Endothelial cell (in vitro differentiated cells): ENCODE measurements at regions not wholly inside any gene's neighbourhood (a gene's known extent, or its start where the extent isn't known, plus 50 kb on each side); places are given as distances from the start of the nearest gene placed in this dataset.

Experiments
- DNase-seq: peaks from one replicate; pipeline ENCODE4 v3.0.0; 2021; ENCODE audit warnings: low spot score
- H3K27ac Mint-ChIP-seq: one replicate; pipeline ENCODE4 v1.8.0; 2021; ENCODE audit warnings: mixed read lengths, inconsistent platforms; ENCODE audit not compliant: unreplicated experiment
- H3K27me3 Mint-ChIP-seq: one replicate; pipeline ENCODE4 v1.8.0; 2021; ENCODE audit warnings: mild to moderate bottlenecking, moderate library complexity, mixed read lengths, inconsistent platforms; ENCODE audit not compliant: unreplicated experiment
- H3K36me3 Mint-ChIP-seq: one replicate; pipeline ENCODE4 v1.8.0; 2021; ENCODE audit warnings: mild to moderate bottlenecking, low read depth, mixed read lengths, inconsistent platforms; ENCODE audit not compliant: unreplicated experiment
- H3K4me1 Mint-ChIP-seq: one replicate; pipeline ENCODE4 v1.8.0; 2021; ENCODE audit warnings: mild to moderate bottlenecking, mixed read lengths, inconsistent platforms; ENCODE audit not compliant: unreplicated experiment
- H3K4me3 Mint-ChIP-seq: one replicate; pipeline ENCODE4 v1.8.0; 2021; ENCODE audit warnings: mild to moderate bottlenecking, mixed read lengths, inconsistent platforms; ENCODE audit not compliant: unreplicated experiment
- H3K9me3 Mint-ChIP-seq: one replicate; pipeline ENCODE4 v1.8.0; 2021; ENCODE audit warnings: mixed read lengths, inconsistent platforms; ENCODE audit not compliant: unreplicated experiment
- CTCF ChIP-seq: fragments of 200-600 bp; sonication (generic); IDR thresholded peaks from one replicate; pipeline ENCODE4 v1.5.0; 2021; ENCODE audit warnings: antibody characterized with exemption; ENCODE audit not compliant: unreplicated experiment

GRCh38 chr5:31119938-31120641 lies 73.4 kb upstream of the CDH6 start:
- no peak for TF ChIP-seq CTCF
- Mint-ChIP-seq H3K36me3 (no peaks in the 10 kb centered on the region), H3K9me3 (no peaks in the 10 kb centered on the region), H3K27ac (no peak overlapping the region), H3K27me3 (no peaks in the 10 kb centered on the region), H3K4me3 (no peak overlapping the region), H3K4me1 (no peaks in the 10 kb centered on the region)
- DNase-seq, result no peak

- TF ChIP-seq CTCF, result no peak
- no peaks in the 10 kb centered on the region for H3K36me3 Mint-ChIP-seq
- no peak for DNase-seq
- H3K27ac Mint-ChIP-seq, result no peak overlapping the region
- H3K9me3 Mint-ChIP-seq, result no peaks in the 10 kb centered on the region
- H3K4me1 Mint-ChIP-seq, result peaks cover 7% of the 10 kb centered on the region
- H3K27me3 Mint-ChIP-seq, result peaks cover 3% of the 10 kb centered on the region
- H3K4me3 Mint-ChIP-seq, result no peak overlapping the region
Observed at GRCh38 chr5:31116466-31117031, 76.9 kb upstream of the CDH6 start.

- no peaks in the 10 kb centered on the region for H3K36me3 Mint-ChIP-seq
- no peak for TF ChIP-seq CTCF
- DNase-seq, result no peak
- no peak overlapping the region for H3K27ac Mint-ChIP-seq
- H3K27me3 Mint-ChIP-seq, result peaks cover 3% of the 10 kb centered on the region
- no peaks in the 10 kb centered on the region for H3K9me3 Mint-ChIP-seq
- H3K4me1 Mint-ChIP-seq, result peaks cover 7% of the 10 kb centered on the region
- H3K4me3 Mint-ChIP-seq, result no peak overlapping the region
Observed at GRCh38 chr5:31114817-31115216, 78.7 kb upstream of the CDH6 start.

GRCh38 chr5:31113666-31114350 lies 79.7 kb upstream of the CDH6 start:
- H3K4me3 Mint-ChIP-seq, result no peak overlapping the region
- H3K36me3 Mint-ChIP-seq, result no peaks in the 10 kb centered on the region
- peaks cover 7% of the 10 kb centered on the region for H3K4me1 Mint-ChIP-seq
- H3K9me3 Mint-ChIP-seq, result no peaks in the 10 kb centered on the region
- H3K27me3 Mint-ChIP-seq, result peaks cover 3% of the 10 kb centered on the region
- TF ChIP-seq CTCF, result no peak
- H3K27ac Mint-ChIP-seq, result no peak overlapping the region
- DNase-seq, result no peak

GRCh38 chr5:31113101-31113500 lies 80.4 kb upstream of the CDH6 start:
- Mint-ChIP-seq H3K4me1 (peaks cover 7% of the 10 kb centered on the region), H3K27me3 (peaks cover 3% of the 10 kb centered on the region), H3K27ac (no peak overlapping the region), H3K9me3 (no peaks in the 10 kb centered on the region), H3K36me3 (no peaks in the 10 kb centered on the region), H3K4me3 (no peak overlapping the region)
- no peak for TF ChIP-seq CTCF
- DNase-seq, result no peak
